ENCODE measurements at regions not wholly inside any gene's neighbourhood (a gene's known extent, or its start where the extent isn't known, plus 50 kb on each side); places are given as distances from the start of the nearest gene placed in this dataset.
"Not testable (repeated sequence)": the region's sequence is repeated elsewhere in the genome, so short reads cannot be mapped to it uniquely, and the experiment has no call there.

DNA sequence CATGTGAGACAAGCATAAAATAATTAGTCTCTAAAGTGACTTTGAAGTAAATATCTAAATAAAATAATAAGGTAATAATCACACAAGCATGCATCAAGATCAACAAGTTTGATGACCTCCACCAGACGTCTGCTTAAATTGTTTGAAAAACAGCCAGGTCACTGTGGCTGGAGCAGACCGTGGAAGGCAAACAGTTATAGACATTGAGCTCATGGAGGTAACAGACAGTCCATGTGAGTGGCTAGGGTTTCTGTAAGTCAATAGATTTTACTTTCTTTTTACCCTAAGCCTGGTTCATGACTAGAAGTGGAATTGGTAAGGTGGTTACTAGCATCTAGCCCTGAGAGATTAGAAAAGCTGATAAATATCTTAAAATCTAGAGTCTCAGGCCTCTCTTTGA lies 50.4 kb upstream of the CDY2A start:
- H3K36me3 ChIP-seq (ENCODE audit: low read depth); H2AFZ ChIP-seq; H3K79me2 ChIP-seq (ENCODE audit: insufficient read depth); H3K27me3 ChIP-seq (replicated peaks; ENCODE audit: insufficient read depth); DNase-seq; H3F3A ChIP-seq (ENCODE audit: insufficient read depth); H3K27ac ChIP-seq; H3K9ac ChIP-seq; H4K20me1 ChIP-seq (ENCODE audit: insufficient read depth); H3K4me1 ChIP-seq (ENCODE audit: insufficient read depth); in situ Hi-C loops (cut with MboI); H3K9me2 ChIP-seq (ENCODE audit: insufficient read depth); H3K9me3 ChIP-seq (ENCODE audit: low read depth); H3K4me2 ChIP-seq (ENCODE audit: unreplicated experiment); H3K4me3 ChIP-seq: not testable (repeated sequence)
- no CpG with 5 or more reads among the region's 2 CpGs for WGBS, 2 experiments (ENCODE audit: low coverage in 1 of 2, low lambda C conversion rate in 2 of 2, missing lambda C conversion rate in 2 of 2)

DNA sequence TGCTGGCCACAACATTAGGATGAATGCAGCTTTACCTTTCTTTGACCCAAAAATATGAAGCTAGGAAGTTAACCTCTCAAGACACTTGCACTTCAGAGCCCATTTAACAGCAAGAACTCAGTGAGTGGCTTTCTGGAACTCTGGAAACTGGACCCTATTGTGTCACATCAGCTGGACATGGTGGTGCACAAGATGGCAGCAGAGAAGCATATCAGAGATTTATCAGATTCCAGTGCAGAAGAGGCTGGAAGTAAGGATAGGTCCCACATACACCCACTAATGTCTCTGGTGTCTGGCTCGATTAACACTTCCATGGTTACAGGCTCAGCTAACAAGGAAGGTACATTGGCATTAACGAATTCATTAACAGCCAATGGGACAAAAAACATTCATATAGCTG lies 72.2 kb upstream of the CDY2B start:
- Histone ChIP-seq H3K4me2 (ENCODE audit: unreplicated experiment) (no peak overlapping the region), H3K9me2 (ENCODE audit: insufficient read depth) (no peaks in the 10 kb centered on the region), H3K9me3 (ENCODE audit: low read depth) (no peaks in the 10 kb centered on the region), H3K36me3 (ENCODE audit: low read depth) (no peaks in the 10 kb centered on the region), H3K4me3 (no peak overlapping the region), H3K27me3 (replicated peaks; ENCODE audit: insufficient read depth) (no peaks in the 10 kb centered on the region), H2AFZ (no peak overlapping the region), H3K79me2 (ENCODE audit: insufficient read depth) (no peaks in the 10 kb centered on the region), H3F3A (ENCODE audit: insufficient read depth) (no peaks in the 10 kb centered on the region), H3K27ac (no peak overlapping the region), H4K20me1 (ENCODE audit: insufficient read depth) (no peaks in the 10 kb centered on the region), H3K4me1 (ENCODE audit: insufficient read depth) (no peaks in the 10 kb centered on the region), H3K9ac (no peak overlapping the region)
- TF ChIP-seq EZH2 (IDR thresholded peaks at IDR 0.05; ENCODE audit: insufficient read depth, poor library complexity, severe bottlenecking) (no peak), EZH2phosphoT487 (IDR thresholded peaks at IDR 0.05; ENCODE audit: insufficient read depth, low read depth) (no peak)
- DNase-seq: peak; percentile 0
- in situ Hi-C loops (cut with MboI): no loop called here
- WGBS, 2 experiments (ENCODE audit: low coverage in 1 of 2, low lambda C conversion rate in 2 of 2, missing lambda C conversion rate in 2 of 2): 38 to 50% methylated on average over 2 of the region's 2 CpGs

DNA sequence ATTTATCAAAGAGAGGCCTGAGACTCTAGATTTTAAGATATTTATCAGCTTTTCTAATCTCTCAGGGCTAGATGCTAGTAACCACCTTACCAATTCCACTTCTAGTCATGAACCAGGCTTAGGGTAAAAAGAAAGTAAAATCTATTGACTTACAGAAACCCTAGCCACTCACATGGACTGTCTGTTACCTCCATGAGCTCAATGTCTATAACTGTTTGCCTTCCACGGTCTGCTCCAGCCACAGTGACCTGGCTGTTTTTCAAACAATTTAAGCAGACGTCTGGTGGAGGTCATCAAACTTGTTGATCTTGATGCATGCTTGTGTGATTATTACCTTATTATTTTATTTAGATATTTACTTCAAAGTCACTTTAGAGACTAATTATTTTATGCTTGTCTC lies 50.4 kb upstream of the CDY2B start:
- H3K9me2 ChIP-seq (ENCODE audit: insufficient read depth); H4K20me1 ChIP-seq (ENCODE audit: insufficient read depth); H3K36me3 ChIP-seq (ENCODE audit: low read depth); H3F3A ChIP-seq (ENCODE audit: insufficient read depth); DNase-seq; H3K27ac ChIP-seq; in situ Hi-C loops (cut with MboI); H3K4me2 ChIP-seq (ENCODE audit: unreplicated experiment); H3K4me1 ChIP-seq (ENCODE audit: insufficient read depth); H3K9me3 ChIP-seq (ENCODE audit: low read depth); H3K4me3 ChIP-seq; H2AFZ ChIP-seq; H3K79me2 ChIP-seq (ENCODE audit: insufficient read depth); H3K9ac ChIP-seq; H3K27me3 ChIP-seq (replicated peaks; ENCODE audit: insufficient read depth): not testable (repeated sequence)
- WGBS, 2 experiments (ENCODE audit: low coverage in 1 of 2, low lambda C conversion rate in 2 of 2, missing lambda C conversion rate in 2 of 2): no CpG with 5 or more reads among the region's 2 CpGs

All from GM23248 (cell line).